GM12864 (cell line): ENCODE measurements at regions not wholly inside any gene's neighbourhood (a gene's known extent, or its start where the extent isn't known, plus 50 kb on each side); places are given as distances from the start of the nearest gene placed in this dataset.
"Not testable (repeated sequence)": the region's sequence is repeated elsewhere in the genome, so short reads cannot be mapped to it uniquely, and the experiment has no call there.

Experiments used
- DNase-seq: peaks from one replicate; pipeline ENCODE4 v3.0.0-alpha.2; 2011; ENCODE audit warnings: low read depth
- H3K4me3 ChIP-seq: 2 replicates; pipeline ENCODE4 v1.5.1; 2011; ENCODE audit warnings: mild to moderate bottlenecking, low read depth, low read length, control low read depth
- TF ChIP-seq, protein P1 (sequence below): IDR thresholded peaks from 2 replicates; pipeline ENCODE4 v1.5.1; 2011; ENCODE audit warnings: low read depth, mild to moderate bottlenecking, moderate library complexity, low read length, control low read depth, inconsistent platforms; ENCODE audit errors: missing control alignments

DNA sequence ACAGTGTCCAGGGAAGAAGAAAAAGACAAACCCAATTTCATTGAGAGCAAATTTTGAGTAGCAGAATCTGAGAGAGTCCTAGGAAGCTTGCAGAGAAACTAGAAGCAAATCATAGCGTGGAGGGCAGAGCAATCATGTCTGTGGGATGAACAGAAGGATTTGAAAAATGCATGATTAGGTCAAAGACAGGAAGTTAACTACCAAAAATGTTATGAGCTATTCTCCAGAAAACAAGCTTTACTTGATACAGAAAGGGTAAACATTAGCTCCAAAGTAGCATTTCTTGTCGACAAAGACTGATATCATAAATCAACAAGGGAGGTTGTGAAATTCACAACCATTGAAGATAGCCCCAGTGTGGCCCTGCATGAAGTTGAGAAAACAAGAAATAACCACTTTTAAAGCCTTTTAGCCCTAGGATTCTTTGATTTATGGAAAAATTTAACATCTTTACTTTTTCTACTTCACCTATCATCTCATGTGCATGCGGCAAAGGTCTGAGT, 97.7 kb upstream of the MEGF10 start:
- TF ChIP-seq, protein P1, sequence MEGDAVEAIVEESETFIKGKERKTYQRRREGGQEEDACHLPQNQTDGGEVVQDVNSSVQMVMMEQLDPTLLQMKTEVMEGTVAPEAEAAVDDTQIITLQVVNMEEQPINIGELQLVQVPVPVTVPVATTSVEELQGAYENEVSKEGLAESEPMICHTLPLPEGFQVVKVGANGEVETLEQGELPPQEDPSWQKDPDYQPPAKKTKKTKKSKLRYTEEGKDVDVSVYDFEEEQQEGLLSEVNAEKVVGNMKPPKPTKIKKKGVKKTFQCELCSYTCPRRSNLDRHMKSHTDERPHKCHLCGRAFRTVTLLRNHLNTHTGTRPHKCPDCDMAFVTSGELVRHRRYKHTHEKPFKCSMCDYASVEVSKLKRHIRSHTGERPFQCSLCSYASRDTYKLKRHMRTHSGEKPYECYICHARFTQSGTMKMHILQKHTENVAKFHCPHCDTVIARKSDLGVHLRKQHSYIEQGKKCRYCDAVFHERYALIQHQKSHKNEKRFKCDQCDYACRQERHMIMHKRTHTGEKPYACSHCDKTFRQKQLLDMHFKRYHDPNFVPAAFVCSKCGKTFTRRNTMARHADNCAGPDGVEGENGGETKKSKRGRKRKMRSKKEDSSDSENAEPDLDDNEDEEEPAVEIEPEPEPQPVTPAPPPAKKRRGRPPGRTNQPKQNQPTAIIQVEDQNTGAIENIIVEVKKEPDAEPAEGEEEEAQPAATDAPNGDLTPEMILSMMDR, result no peak
- H3K4me3 ChIP-seq, result no peak overlapping the region
- DNase-seq, result no peak

DNA sequence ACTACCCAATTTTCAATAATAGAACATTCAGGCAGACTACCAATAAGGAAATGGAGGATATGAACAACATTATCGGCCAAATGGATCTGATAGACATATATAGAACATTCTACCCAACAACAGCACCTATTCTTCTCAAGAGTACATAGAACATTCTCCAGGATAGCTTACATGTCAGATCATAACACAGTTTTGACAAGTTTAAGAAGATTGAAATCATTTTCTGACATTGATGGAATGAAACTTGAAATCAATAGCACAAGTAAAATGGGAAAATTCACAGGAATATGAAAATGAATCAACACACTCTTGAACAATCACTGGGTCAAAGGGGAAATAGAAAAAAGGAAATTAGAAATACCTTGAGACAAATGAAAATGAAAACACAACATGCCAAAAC, 94.6 kb upstream of the MEGF10 start:
- TF ChIP-seq, protein P1, result no peak
- no peak overlapping the region for H3K4me3 ChIP-seq
- DNase-seq, result no peak

- DNase-seq, H3K4me3 ChIP-seq: not testable (repeated sequence)
Observed at GRCh38 chr5:127197402-127198167, 93.0 kb upstream of the MEGF10 start.

DNA sequence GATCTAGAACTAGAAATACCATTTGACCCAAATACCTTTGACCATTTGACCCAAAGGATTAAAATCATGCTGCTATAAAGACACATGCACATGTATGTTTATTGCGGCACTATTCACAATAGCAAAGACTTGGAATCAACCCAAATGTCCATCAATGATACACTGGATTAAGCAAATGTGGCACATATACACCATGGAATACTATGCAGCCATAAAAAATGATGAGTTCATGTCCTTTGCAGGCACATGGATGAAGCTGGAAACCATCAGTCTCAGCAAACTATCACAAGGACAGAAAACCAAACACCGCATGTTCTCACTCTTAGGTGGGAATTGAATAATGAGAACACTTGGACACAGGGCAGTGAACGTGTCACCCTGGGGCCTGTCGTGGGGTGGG, 87.9 kb upstream of the MEGF10 start:
- DNase-seq, H3K4me3 ChIP-seq: not testable (repeated sequence)

GRCh38 chr5:127203818-127204217, 86.8 kb upstream of the MEGF10 start:
- H3K4me3 ChIP-seq, result no peak overlapping the region
- TF ChIP-seq, protein P1, result no peak
- DNase-seq, result no peak

DNA sequence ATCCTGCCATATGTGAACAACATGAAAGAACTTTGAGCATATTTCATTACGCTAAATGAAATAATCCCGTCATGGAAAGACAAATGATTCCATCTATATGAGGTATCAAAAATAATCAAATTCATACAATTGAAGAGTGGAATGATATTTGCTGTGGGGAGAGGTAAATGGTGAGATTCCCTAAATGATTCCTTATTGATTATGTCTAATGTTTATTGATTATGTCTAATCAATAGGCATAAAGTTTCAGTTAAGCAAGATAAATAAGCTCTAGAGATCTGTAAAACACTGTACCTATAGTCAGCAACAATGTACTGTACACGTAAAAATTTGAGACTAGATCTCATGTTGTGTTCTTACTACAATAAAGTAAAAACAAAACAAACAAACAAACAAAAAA, 85.4 kb upstream of the MEGF10 start:
- no peak overlapping the region for H3K4me3 ChIP-seq
- TF ChIP-seq, protein P1, result no peak

DNA sequence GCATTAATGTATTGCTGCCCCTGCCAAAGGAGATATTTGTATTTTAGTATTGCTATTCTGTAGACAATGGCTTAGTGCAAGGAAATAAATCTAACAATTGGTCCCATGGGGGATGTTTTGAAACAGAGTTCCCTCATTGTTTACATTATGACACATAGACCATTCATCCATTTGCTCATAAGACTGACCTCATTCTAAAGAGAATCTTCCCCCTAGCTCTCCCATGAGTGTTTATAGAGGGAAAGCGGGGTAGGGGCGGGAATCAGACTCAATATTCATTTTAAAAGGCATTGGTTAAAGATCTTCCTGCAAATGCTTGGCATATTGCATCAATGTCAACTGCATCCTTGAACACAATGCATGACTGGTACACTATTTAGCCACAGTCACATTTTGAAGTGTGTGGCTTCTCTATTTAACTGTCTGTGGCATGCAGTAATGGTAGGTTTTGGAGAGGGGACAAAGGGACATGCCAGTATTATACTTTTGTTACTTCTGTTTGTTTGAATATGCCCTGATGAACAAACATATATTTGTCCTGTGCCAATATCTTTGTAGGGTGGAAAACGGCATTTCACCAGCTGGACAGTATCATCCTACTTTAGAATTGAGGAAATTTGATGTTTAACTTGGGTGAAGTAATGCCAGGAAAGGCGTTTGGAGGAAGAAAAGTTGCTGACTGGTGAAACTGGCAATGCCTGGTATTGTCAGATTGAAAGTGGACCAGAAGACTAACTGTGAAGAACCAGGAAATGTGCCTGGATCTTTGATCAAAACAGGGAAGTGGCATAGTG, 84.1 kb upstream of the MEGF10 start:
- TF ChIP-seq, protein P1, result no peak
- H3K4me3 ChIP-seq, result no peak overlapping the region
- DNase-seq, result no peak

More for the DNA sequence above, 85.4 kb upstream of the MEGF10 start:
- DNase-seq, result no peak

- DNase-seq, result no peak
- TF ChIP-seq, protein P1, result no peak
- no peak overlapping the region for H3K4me3 ChIP-seq
Observed at GRCh38 chr5:127210042-127210441, 80.6 kb upstream of the MEGF10 start.
